Thyroid gland (tissue), 4 donors: ENCODE measurements at regions not wholly inside any gene's neighbourhood (a gene's known extent, or its start where the extent isn't known, plus 50 kb on each side); places are given as distances from the start of the nearest gene placed in this dataset.

Source experiments
- CTCF ChIP-seq, 6 experiments: fragments of 200-600 bp in 3 of 6; fragments of 450-650 bp in 3 of 6; sonication (generic) in 3 of 6; IDR thresholded peaks; one replicate each; pipeline ENCODE4 v1.5.1; 2016 to 2019; ENCODE audit warnings: antibody characterized with exemption in 6 of 6, mild to moderate bottlenecking in 2 of 6, inconsistent platforms in 1 of 6, moderate library complexity in 1 of 6
- POLR2A ChIP-seq, 2 donors: fragments of 450-650 bp; IDR thresholded peaks; one replicate each; pipeline ENCODE4 v1.6.1; 2017; ENCODE audit warnings: antibody characterized with exemption in 2 of 2, mild to moderate bottlenecking in 2 of 2, moderate library complexity in 1 of 2

- no peak for TF ChIP-seq CTCF (IDR thresholded peaks at IDR 0.05)
- no peak for TF ChIP-seq POLR2A (IDR thresholded peaks at IDR 0.05)
These were observed 188.7 kb upstream of the RAI14 start for GRCh38 chr5:34467436-34467835.
